ENCODE measurements at regions not wholly inside any gene's neighbourhood (a gene's known extent, or its start where the extent isn't known, plus 50 kb on each side); places are given as distances from the start of the nearest gene placed in this dataset.

- no peaks in the 10 kb centered on the region for H3K36me3 ChIP-seq (ENCODE audit: insufficient read depth, low read length)
- H2AFZ ChIP-seq (ENCODE audit: low read length) = no peak overlapping the region
- H3K4me1 ChIP-seq (ENCODE audit: insufficient read depth, low read length, poor library complexity, severe bottlenecking) = peaks cover 8% of the 10 kb centered on the region
- no peaks in the 10 kb centered on the region for H3F3A ChIP-seq (ENCODE audit: low read depth)
- no peaks in the 10 kb centered on the region for H3K9me2 ChIP-seq (replicated peaks; ENCODE audit: low read depth, low read length)
- H3K9ac ChIP-seq (ENCODE audit: low read depth, low read length, poor library complexity, severe bottlenecking) = no peak overlapping the region
- H3K4me3 ChIP-seq (ENCODE audit: low read length, poor library complexity, severe bottlenecking) = no peak overlapping the region
- H3K27me3 ChIP-seq (ENCODE audit: insufficient read depth, low read length, poor library complexity, severe bottlenecking) = no peaks in the 10 kb centered on the region
- no peaks in the 10 kb centered on the region for H3K9me3 ChIP-seq (ENCODE audit: insufficient read depth, low read depth, low read length)
- H4K20me1 ChIP-seq (ENCODE audit: insufficient read depth, low read length, poor library complexity, severe bottlenecking) = no peaks in the 10 kb centered on the region
- no peak overlapping the region for H3K4me2 ChIP-seq (ENCODE audit: low read depth, low read length, poor library complexity, severe bottlenecking)
- no peaks in the 10 kb centered on the region for H3K79me2 ChIP-seq (ENCODE audit: insufficient read depth, low read length)
- TF ChIP-seq EZH2phosphoT487 (IDR thresholded peaks at IDR 0.05; ENCODE audit: borderline replicate concordance) (no peak), CTCF (conservative IDR thresholded peaks at IDR 0.05; ENCODE audit: low read length) (no peak)
Measured at GRCh38 chr17:51541215-51541614, 280.9 kb downstream of the UTP18 start.

DNA sequence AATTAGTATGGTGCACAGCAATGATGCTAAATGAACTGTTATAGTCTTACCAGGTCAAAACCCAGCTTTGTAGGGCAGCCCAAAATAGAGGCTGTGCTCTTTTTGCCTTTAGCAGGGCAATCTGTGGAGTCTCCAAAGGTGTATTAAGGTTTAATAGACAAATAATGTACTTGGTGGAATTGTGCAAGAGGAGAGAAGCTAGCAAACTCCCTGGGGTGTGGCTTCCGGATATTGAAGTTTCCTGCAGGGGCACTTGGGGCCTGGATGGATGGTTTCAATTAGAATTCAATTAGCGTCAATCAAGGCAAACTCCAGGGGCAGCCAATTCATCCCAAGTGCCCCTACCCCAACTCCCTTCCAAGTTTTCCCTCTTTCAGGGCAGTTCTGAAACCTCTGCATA lies 285.8 kb downstream of the UTP18 start:
- H2AFZ ChIP-seq (ENCODE audit: low read length) = no peak overlapping the region
- no peaks in the 10 kb centered on the region for H3K9me2 ChIP-seq (replicated peaks; ENCODE audit: low read depth, low read length)
- H3F3A ChIP-seq (ENCODE audit: low read depth) = no peaks in the 10 kb centered on the region
- H3K9me3 ChIP-seq (ENCODE audit: insufficient read depth, low read depth, low read length) = no peaks in the 10 kb centered on the region
- H3K36me3 ChIP-seq (ENCODE audit: insufficient read depth, low read length) = no peaks in the 10 kb centered on the region
- no peaks in the 10 kb centered on the region for H3K27me3 ChIP-seq (ENCODE audit: insufficient read depth, low read length, poor library complexity, severe bottlenecking)
- H3K4me1 ChIP-seq (ENCODE audit: insufficient read depth, low read length, poor library complexity, severe bottlenecking) = no peaks in the 10 kb centered on the region
- no peak overlapping the region for H3K9ac ChIP-seq (ENCODE audit: low read depth, low read length, poor library complexity, severe bottlenecking)
- no peaks in the 10 kb centered on the region for H4K20me1 ChIP-seq (ENCODE audit: insufficient read depth, low read length, poor library complexity, severe bottlenecking)
- TF ChIP-seq CTCF (conservative IDR thresholded peaks at IDR 0.05; ENCODE audit: low read length) = no peak
- no peak for TF ChIP-seq EZH2phosphoT487 (IDR thresholded peaks at IDR 0.05; ENCODE audit: borderline replicate concordance)
- no peak overlapping the region for H3K4me2 ChIP-seq (ENCODE audit: low read depth, low read length, poor library complexity, severe bottlenecking)
- no peaks in the 10 kb centered on the region for H3K79me2 ChIP-seq (ENCODE audit: insufficient read depth, low read length)
- no peak overlapping the region for H3K4me3 ChIP-seq (ENCODE audit: low read length, poor library complexity, severe bottlenecking)

DNA sequence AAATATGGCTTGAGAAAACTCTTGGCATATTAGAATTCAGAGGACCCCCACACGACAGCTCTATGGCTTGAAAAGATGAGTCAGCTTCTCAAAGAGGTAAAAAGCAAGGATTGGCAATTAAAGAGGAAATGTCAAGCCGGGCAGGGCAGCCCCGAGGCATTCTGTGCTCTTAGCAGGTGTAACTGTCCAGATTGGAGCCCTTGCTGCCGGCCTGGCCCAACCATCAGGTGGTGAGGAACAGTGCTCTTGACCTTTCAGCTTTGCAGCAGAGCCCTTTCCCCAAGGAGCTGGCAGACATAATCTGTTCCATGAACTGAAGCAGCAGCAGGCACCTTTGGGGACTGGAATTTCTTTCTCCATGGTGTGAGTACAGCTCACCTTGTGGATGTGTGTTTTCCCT lies 287.8 kb downstream of the UTP18 start:
- no peaks in the 10 kb centered on the region for H3K79me2 ChIP-seq (ENCODE audit: insufficient read depth, low read length)
- H3K4me3 ChIP-seq (ENCODE audit: low read length, poor library complexity, severe bottlenecking) = no peak overlapping the region
- no peak for TF ChIP-seq CTCF (conservative IDR thresholded peaks at IDR 0.05; ENCODE audit: low read length)
- no peak for TF ChIP-seq EZH2phosphoT487 (IDR thresholded peaks at IDR 0.05; ENCODE audit: borderline replicate concordance)
- H3K4me2 ChIP-seq (ENCODE audit: low read depth, low read length, poor library complexity, severe bottlenecking) = no peak overlapping the region
- H4K20me1 ChIP-seq (ENCODE audit: insufficient read depth, low read length, poor library complexity, severe bottlenecking) = no peaks in the 10 kb centered on the region
- H3K36me3 ChIP-seq (ENCODE audit: insufficient read depth, low read length) = no peaks in the 10 kb centered on the region
- H3K9me2 ChIP-seq (replicated peaks; ENCODE audit: low read depth, low read length) = no peaks in the 10 kb centered on the region
- no peak overlapping the region for H3K9ac ChIP-seq (ENCODE audit: low read depth, low read length, poor library complexity, severe bottlenecking)
- H3K9me3 ChIP-seq (ENCODE audit: insufficient read depth, low read depth, low read length) = no peaks in the 10 kb centered on the region
- H3K4me1 ChIP-seq (ENCODE audit: insufficient read depth, low read length, poor library complexity, severe bottlenecking) = no peaks in the 10 kb centered on the region
- no peak overlapping the region for H2AFZ ChIP-seq (ENCODE audit: low read length)
- no peaks in the 10 kb centered on the region for H3K27me3 ChIP-seq (ENCODE audit: insufficient read depth, low read length, poor library complexity, severe bottlenecking)
- no peaks in the 10 kb centered on the region for H3F3A ChIP-seq (ENCODE audit: low read depth)
